Natural killer cell treated with Interleukin-12 subunit alpha and Interleukin-12 subunit beta and Interleukin-15 and Interleukin-18, amount 100 ng/mL, for 72 hours (primary cell): ENCODE measurements at regions not wholly inside any gene's neighbourhood (a gene's known extent, or its start where the extent isn't known, plus 50 kb on each side); places are given as distances from the start of the nearest gene placed in this dataset.
"Not testable (repeated sequence)": the region's sequence is repeated elsewhere in the genome, so short reads cannot be mapped to it uniquely, and the experiment has no call there.

Source experiments
- ATAC-seq, 2 donors: fragments of 150-1000 bp; cut with Tn5 transposase in 1 of 2; sonication (Bioruptor Pico), chemical (Tn5 transposase) in 1 of 2; 2 replicates each; pipeline ENCODE4 v1.10.0; 2021
- DNase-seq: peaks from one replicate; pipeline ENCODE4 v3.0.0; 2022; ENCODE audit warnings: low spot score
- H3K27ac Mint-ChIP-seq, 2 donors: 1 replicate in 1 of 2; 2 replicates in 1 of 2; pipeline ENCODE4 v1.8.0; 2022; ENCODE audit warnings: mixed read lengths in 2 of 2, mild to moderate bottlenecking in 1 of 2, moderate library complexity in 1 of 2
- H3K27me3 Mint-ChIP-seq, 2 donors: 1 replicate in 1 of 2; 2 replicates in 1 of 2; pipeline ENCODE4 v1.8.0; 2022; ENCODE audit warnings: mixed read lengths in 2 of 2
- H3K36me3 Mint-ChIP-seq: one replicate; pipeline ENCODE4 v1.8.0; 2022; ENCODE audit warnings: mixed read lengths
- H3K4me1 Mint-ChIP-seq, 2 donors: 1 replicate in 1 of 2; 2 replicates in 1 of 2; pipeline ENCODE4 v1.8.0; 2022; ENCODE audit warnings: low read depth in 2 of 2, mixed read lengths in 2 of 2, mild to moderate bottlenecking in 1 of 2
- H3K4me3 Mint-ChIP-seq: one replicate; pipeline ENCODE4 v1.8.0; 2022; ENCODE audit warnings: mixed read lengths
- H3K9me3 Mint-ChIP-seq: 2 replicates; pipeline ENCODE4 v1.8.0; 2022; ENCODE audit warnings: mixed read lengths

- not testable (repeated sequence) for H3K4me1 Mint-ChIP-seq, H3K27me3 Mint-ChIP-seq, H3K9me3 Mint-ChIP-seq, ATAC-seq, H3K27ac Mint-ChIP-seq, DNase-seq, H3K4me3 Mint-ChIP-seq, H3K36me3 Mint-ChIP-seq
Measured at GRCh38 chr4:67319607-67320006, 225.7 kb downstream of the CENPC start.

DNA sequence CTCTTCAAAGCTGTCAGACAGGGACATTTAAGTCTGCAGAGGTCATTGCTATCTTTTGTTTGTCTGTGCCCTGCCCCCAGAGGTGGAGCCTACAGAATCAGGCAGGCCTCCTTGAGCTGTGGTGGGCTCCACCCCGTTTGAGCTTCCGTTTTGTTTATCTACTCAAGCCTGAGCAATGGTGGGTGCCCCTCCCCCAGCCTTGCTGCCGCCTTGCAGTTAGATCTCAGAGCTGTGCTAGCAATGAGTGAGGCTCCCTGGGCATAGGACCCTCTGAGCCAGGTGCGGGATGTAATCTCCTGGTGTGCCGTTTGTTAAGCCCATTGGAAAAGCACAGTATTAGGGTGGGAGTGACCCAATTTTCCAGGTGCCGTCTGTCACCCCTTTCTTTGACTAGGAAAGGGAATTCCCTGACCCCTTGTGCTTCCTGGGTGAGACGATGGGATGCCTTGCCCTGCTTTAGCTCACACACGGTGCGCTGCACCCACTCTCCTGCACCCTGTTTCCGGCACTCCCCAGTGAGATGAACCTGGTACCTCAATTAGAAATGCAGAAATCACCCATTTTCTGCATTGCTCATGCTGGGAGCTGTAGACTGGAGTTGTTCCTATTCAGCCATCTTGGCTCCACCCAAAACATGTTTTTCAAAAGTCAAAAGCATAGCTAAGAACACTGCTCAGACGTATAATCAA, 244.7 kb downstream of the CENPC start:
- DNase-seq, H3K4me1 Mint-ChIP-seq, H3K4me3 Mint-ChIP-seq, H3K27me3 Mint-ChIP-seq, H3K36me3 Mint-ChIP-seq, H3K27ac Mint-ChIP-seq, ATAC-seq: not testable (repeated sequence)
- peaks cover 12% of the 10 kb centered on the region for H3K9me3 Mint-ChIP-seq

DNA sequence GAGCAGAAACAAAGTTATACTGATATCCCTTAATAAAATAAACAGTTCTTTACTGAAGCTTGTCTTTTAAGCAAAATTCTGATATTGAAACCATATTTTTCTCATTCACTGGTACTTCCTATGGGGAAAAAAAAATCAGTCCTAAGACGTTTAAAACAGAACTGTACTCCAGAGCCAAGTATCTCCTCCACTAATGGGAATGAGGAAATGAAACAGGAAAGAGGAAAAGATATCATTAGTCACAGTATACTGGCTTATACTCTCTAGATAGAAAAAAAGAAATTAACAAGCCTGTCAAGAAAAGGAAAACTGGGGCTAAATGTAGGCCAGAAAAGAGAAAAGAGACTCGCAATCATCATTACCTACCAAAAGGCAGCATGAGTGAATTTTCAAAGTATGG, 252.7 kb downstream of the CENPC start:
- DNase-seq (no peak), ATAC-seq (no peak)
- H3K36me3 Mint-ChIP-seq = no peaks in the 10 kb centered on the region
- peaks cover 8% of the 10 kb centered on the region for H3K9me3 Mint-ChIP-seq
- H3K27me3 Mint-ChIP-seq = peaks cover 0 to 10% of the 10 kb centered on the region in 2 donors
- H3K4me1 Mint-ChIP-seq = no peaks in the 10 kb centered on the region
- no peak overlapping the region for H3K27ac Mint-ChIP-seq
- no peak overlapping the region for H3K4me3 Mint-ChIP-seq

DNA sequence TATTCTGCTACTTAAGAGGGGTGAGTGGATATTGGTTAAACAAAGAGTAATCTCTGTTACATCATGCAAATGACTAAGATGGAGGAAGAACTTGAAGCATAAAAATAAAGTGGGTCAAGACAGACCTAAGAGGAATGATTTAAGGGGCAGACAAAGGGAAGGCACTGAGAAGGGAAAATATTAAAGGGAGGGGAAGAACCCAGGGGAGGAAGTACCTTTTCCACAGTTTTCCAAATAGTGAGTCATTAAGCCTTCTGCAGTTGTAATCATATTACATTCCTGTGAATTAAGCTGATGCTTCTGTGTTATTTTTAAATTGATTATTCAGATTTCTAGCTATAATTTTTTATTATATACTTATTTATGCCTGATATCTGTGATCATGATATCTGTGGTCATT, 253.3 kb downstream of the CENPC start:
- no peak overlapping the region for H3K4me3 Mint-ChIP-seq
- DNase-seq (no peak), ATAC-seq (no peak)
- H3K27me3 Mint-ChIP-seq = peaks cover 0 to 10% of the 10 kb centered on the region in 2 donors
- no peaks in the 10 kb centered on the region for H3K36me3 Mint-ChIP-seq
- H3K27ac Mint-ChIP-seq = no peak overlapping the region
- H3K4me1 Mint-ChIP-seq = no peaks in the 10 kb centered on the region
- peaks cover 12% of the 10 kb centered on the region for H3K9me3 Mint-ChIP-seq

GRCh38 chr4:67291644-67292043, 253.7 kb downstream of the CENPC start:
- DNase-seq (no peak), ATAC-seq (no peak)
- no peak overlapping the region for H3K4me3 Mint-ChIP-seq
- no peaks in the 10 kb centered on the region for H3K4me1 Mint-ChIP-seq
- H3K36me3 Mint-ChIP-seq = no peaks in the 10 kb centered on the region
- H3K27me3 Mint-ChIP-seq = peaks cover 0 to 10% of the 10 kb centered on the region in 2 donors
- H3K9me3 Mint-ChIP-seq = peaks cover 12% of the 10 kb centered on the region
- H3K27ac Mint-ChIP-seq = no peak overlapping the region

DNA sequence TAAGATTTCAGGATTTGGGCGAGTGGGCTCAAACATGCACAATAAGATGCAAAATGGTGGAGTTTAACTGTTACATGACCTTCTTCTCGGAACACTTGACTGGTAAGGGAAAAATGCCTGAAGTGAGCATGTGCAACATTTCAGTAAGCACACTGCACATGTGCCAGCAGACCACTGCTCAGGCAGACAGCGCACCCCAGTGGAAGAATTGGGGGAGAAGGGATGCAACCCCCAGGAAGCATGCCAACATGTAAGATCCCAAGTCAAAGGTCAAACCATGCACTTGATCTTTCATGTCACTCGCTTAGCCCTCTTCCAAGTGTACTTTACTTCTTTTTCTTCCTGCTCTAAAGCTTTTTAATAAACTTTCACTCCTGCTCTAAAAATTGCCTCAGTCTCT, 256.3 kb downstream of the CENPC start:
- Mint-ChIP-seq H3K4me1 (no peaks in the 10 kb centered on the region), H3K36me3 (no peaks in the 10 kb centered on the region), H3K27me3 (peaks cover 0 to 10% of the 10 kb centered on the region in 2 donors), H3K4me3 (no peak overlapping the region), H3K9me3 (peaks cover 12% of the 10 kb centered on the region), H3K27ac (no peak overlapping the region)
- ATAC-seq (no peak), DNase-seq (no peak)

DNA sequence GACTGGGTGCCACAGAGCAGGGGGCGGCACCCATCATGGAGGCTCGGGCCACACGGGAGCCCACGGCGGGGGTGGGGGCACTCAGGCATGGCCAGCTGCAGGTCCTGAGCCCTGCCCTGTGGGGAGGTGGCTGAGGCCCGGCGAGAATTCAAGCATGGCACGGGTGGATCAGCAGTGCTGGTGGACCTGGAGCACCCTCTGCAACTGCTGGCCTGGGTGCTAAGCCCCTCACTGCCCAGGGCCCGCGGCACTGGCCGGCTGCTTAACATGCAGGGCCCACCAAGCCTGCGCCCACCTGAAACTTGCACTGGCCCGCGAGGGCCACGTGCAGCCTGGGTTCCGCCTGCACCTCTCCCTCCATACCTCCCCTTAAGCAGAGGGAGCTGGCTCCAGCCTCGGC, 258.6 kb downstream of the CENPC start:
- ATAC-seq = peak in 1 of 2 donors; percentile 41
- no peaks in the 10 kb centered on the region for H3K36me3 Mint-ChIP-seq
- H3K4me1 Mint-ChIP-seq = no peaks in the 10 kb centered on the region
- H3K27ac Mint-ChIP-seq = no peak overlapping the region
- H3K27me3 Mint-ChIP-seq = peaks cover 0 to 10% of the 10 kb centered on the region in 2 donors
- peaks cover 12% of the 10 kb centered on the region for H3K9me3 Mint-ChIP-seq
- no peak for DNase-seq
- no peak overlapping the region for H3K4me3 Mint-ChIP-seq

- Mint-ChIP-seq H3K9me3 (peaks cover 7% of the 10 kb centered on the region), H3K4me1 (no peaks in the 10 kb centered on the region), H3K27me3 (no peaks in the 10 kb centered on the region), H3K36me3 (no peaks in the 10 kb centered on the region), H3K4me3 (no peak overlapping the region), H3K27ac (no peak overlapping the region)
- no peak for DNase-seq
- ATAC-seq = peak; percentile 36 to 40
Measured at GRCh38 chr4:67282749-67283148, 262.6 kb downstream of the CENPC start.

GRCh38 chr4:67275179-67275750, 270.0 kb downstream of the CENPC start:
- peaks cover 18% of the 10 kb centered on the region for H3K9me3 Mint-ChIP-seq
- ATAC-seq = no peak

DNA sequence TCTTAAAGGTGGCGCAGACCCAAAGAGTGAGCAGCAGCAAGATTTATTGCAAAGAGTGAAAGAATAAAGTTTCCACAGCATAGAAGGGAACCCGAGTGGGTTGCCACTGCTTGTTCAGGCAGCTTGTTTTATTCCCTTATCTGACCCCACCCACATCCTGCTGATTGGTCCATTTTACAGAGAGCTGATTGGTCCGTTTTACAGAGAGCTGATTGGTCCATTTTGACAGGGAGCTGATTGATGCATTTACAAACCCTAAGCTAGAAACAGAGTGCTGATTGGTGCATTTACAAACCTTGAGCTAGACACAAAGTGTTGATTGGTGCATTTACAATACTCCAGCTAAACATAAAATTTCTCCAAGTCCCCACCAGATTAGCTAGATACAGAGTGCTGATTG, 270.6 kb downstream of the CENPC start:
- H3K27ac Mint-ChIP-seq, H3K4me3 Mint-ChIP-seq, ATAC-seq, H3K27me3 Mint-ChIP-seq, DNase-seq, H3K4me1 Mint-ChIP-seq, H3K36me3 Mint-ChIP-seq: not testable (repeated sequence)
- peaks cover 18% of the 10 kb centered on the region for H3K9me3 Mint-ChIP-seq

More at GRCh38 chr4:67275179-67275750, 270.0 kb downstream of the CENPC start:
- H3K27me3 Mint-ChIP-seq = no peaks in the 10 kb centered on the region
- H3K4me1 Mint-ChIP-seq = no peaks in the 10 kb centered on the region
- no peak overlapping the region for H3K4me3 Mint-ChIP-seq
- no peaks in the 10 kb centered on the region for H3K36me3 Mint-ChIP-seq
- no peak overlapping the region for H3K27ac Mint-ChIP-seq
- DNase-seq = no peak

GRCh38 chr4:67273666-67274065, 271.6 kb downstream of the CENPC start:
- no peaks in the 10 kb centered on the region for H3K4me1 Mint-ChIP-seq
- H3K27ac Mint-ChIP-seq = no peak overlapping the region
- no peak for ATAC-seq

GRCh38 chr4:67261971-67262370, 283.3 kb downstream of the CENPC start:
- ATAC-seq = no peak
- no peaks in the 10 kb centered on the region for H3K4me1 Mint-ChIP-seq
- no peaks in the 10 kb centered on the region for H3K36me3 Mint-ChIP-seq
- H3K9me3 Mint-ChIP-seq = peaks cover 16% of the 10 kb centered on the region
- no peak overlapping the region for H3K4me3 Mint-ChIP-seq
- H3K27ac Mint-ChIP-seq = no peak overlapping the region
- DNase-seq = no peak
- H3K27me3 Mint-ChIP-seq = no peaks in the 10 kb centered on the region

More at GRCh38 chr4:67273666-67274065, 271.6 kb downstream of the CENPC start:
- Mint-ChIP-seq H3K36me3 (no peaks in the 10 kb centered on the region), H3K27me3 (no peaks in the 10 kb centered on the region), H3K4me3 (no peak overlapping the region), H3K9me3 (peaks cover 18% of the 10 kb centered on the region)
- DNase-seq = no peak

GRCh38 chr4:67256388-67257043, 288.8 kb downstream of the CENPC start:
- peaks cover 19% of the 10 kb centered on the region for H3K9me3 Mint-ChIP-seq
- ATAC-seq = no peak
- no peaks in the 10 kb centered on the region for H3K4me1 Mint-ChIP-seq
- H3K4me3 Mint-ChIP-seq = no peak overlapping the region
- no peaks in the 10 kb centered on the region for H3K27me3 Mint-ChIP-seq
- DNase-seq = no peak
- H3K27ac Mint-ChIP-seq = no peak overlapping the region
- H3K36me3 Mint-ChIP-seq = no peaks in the 10 kb centered on the region

DNA sequence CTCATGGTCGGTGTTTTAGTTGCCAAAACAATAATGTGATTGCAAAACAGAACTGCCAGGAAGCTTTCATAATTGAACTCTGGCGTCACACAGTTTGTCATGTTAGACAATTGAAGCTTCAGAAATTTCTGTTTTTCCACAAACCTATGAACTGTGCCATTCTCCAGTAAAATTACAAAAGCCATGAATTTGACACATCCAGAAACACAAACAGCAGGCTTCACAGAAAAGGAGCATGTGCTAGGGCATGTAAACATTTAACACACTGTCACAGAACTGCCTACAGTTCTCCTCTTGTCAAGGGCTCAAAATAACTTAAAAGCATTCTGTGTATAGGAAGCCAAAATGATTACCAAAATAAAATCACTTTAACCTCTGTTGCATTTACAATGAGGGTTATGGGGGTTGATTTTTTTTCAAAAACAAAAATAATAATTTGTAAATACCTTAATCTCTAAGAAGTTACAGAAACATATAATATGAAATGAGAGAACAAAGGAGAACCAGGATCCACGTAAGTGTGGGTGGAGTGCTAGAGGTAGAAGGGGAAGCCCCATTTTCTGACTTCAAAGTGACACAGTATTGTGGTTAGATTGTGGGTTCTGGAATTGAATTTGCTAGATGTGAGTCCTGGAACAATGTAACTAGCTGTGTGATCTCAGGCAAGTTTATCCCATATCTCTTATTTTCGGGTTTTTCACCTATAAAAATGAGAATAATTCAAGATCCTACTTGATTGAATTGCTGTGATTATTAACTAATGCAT, 295.0 kb downstream of the CENPC start:
- no peak overlapping the region for H3K4me3 Mint-ChIP-seq
- DNase-seq (no peak), ATAC-seq (no peak)
- H3K27ac Mint-ChIP-seq = no peak overlapping the region
- H3K4me1 Mint-ChIP-seq = no peaks in the 10 kb centered on the region
- H3K9me3 Mint-ChIP-seq = peaks cover 4% of the 10 kb centered on the region
- no peaks in the 10 kb centered on the region for H3K27me3 Mint-ChIP-seq
- no peaks in the 10 kb centered on the region for H3K36me3 Mint-ChIP-seq
